AML-193 (cell line): ENCODE measurements at regions not wholly inside any gene's neighbourhood (a gene's known extent, or its start where the extent isn't known, plus 50 kb on each side); places are given as distances from the start of the nearest gene placed in this dataset.
"Not testable (repeated sequence)": the region's sequence is repeated elsewhere in the genome, so short reads cannot be mapped to it uniquely, and the experiment has no call there.

Source experiments
- DNase-seq, 2 experiments: peaks; one replicate each; lab custom pipeline; 2025; lab: John Stamatoyannopoulos, UW

DNA sequence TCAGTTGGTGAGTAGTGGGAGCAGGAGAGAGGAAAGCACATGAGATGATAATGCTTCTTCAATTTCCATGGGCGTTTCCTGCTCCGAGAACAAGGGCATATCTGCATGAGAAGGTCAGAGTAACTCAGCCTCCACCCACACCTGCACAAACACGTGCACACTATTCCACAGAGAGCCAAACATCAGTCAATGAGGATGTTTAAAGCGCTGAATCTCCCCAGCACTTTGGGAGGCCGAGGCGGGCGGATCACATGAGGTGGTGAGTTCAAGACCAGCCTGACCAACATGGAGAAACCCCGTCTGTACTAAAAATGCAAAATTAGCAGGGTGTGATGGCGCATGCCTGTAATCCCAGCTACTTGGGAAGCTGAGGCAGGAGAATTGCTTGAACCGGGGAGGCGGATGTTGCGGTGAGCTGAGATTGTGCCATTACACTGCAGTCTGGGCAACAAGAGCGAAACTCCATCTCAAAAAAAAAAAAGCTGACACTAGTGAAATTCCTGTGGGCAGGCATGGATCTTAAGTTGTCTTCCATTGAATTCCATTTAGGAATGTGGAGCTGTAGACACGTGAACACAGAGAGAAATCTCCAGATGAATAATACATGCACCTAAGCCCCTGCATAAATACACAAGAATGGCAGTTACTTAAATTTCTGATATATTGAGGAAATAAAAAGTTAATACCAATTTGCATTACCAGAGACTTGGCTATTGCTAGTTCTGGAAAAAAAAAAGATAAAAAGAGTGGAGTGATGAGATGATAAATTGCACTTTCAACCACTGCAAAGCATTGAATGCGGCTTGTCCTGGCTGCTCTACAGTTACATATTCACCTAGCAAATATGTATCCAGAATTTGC, 1097.4 kb upstream of the TMEM132C start:
- no peak for DNase-seq

GRCh38 chr12:127170226-127171180, 1096.5 kb upstream of the TMEM132C start:
- DNase-seq: no peak

GRCh38 chr12:127172861-127173260, 1094.1 kb upstream of the TMEM132C start:
- no peak for DNase-seq

DNA sequence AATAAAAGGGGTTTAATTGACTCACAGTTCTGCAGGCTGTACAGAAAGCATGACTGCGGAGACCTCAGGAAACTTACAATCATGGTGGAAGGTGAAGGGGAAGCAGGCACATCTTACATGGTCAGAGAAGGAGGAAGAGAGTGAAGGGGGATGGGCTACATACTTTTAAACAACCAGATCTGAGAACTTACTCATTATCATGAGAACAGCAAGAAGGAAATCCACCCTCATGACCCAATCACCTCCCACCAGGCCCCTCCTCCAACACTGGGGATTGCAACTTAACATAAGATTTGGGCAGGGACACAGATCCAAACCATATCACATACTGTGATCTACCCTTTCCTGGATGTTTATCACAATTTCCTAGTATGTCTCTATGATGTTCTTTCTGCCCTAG, 1093.0 kb upstream of the TMEM132C start:
- DNase-seq: not testable (repeated sequence)

DNA sequence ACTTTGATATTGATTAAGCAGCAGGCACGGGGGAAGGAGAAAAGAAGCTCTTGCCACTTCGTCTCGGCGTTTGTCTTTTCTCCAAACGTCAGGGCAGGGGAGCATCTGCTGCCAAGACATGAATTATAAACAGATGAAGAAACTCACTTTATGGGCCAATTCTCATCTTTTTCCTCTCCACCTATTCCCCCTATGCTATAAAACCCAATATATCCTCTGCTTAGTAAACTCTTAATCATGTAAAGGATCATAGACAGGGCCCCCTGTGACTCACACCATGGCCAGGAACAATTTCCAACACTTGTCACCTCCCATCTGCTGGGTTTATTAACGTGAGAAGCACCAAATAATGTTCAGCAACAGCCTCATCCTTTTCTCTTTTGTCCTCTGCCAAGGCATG, 1092.1 kb upstream of the TMEM132C start:
- no peak for DNase-seq

DNA sequence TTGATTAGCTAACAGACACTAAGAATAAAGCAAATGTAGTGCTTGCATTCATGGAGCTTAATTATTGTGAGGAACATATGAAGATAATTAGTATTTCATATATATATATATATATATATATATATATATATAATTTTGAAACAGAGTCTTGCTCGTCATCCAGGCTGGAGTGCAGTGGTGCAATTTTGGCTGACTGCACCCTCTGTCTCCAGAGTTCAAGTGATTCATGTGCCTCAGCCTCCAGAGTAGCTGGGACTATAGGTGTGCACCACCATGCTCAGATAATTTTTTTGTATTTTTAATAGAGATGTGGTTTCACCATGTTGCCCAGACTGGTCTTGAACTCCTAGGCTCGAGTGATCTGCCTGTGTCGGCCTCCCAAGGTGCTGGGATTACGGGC, 1091.6 kb upstream of the TMEM132C start:
- DNase-seq: no peak

- no peak for DNase-seq
These were observed 1090.2 kb upstream of the TMEM132C start for GRCh38 chr12:127176804-127177203.

DNA sequence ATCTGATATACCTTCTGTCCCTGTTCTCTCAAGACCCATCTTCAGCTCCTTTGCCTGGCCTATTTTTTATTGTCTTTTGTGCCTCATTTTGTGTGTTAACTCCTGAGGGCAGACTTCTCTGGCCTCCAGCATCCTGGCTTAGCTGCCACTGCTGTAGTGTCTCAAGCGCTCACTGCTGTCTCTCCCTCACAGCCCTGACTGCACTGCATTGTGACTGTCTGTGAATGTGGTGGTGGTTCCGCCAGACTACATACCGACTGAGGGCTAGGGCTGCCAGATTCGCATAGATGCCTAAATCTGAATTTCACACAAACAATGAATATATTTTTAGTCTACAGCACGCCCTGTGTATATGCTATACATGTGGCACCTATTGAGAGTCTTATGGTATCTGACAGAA, 1088.9 kb upstream of the TMEM132C start:
- no peak for DNase-seq

DNA sequence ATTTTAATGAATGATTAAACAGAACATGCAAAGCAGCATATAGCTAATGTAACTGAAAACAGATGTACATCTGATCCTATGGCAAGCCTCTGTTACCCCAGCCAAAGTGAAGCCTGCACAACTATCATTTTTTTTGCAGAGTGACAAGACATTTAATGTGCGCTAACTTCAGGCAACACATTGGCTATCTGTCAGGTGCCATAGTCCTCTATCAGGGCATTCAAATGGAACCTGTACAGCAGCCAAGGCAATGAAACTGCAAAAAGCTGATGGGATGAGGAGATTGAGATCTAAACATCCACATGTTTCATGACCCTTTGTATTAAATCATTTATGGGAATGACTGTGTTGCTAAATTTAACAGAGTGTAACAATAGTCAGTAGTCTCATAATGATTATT, 1088.5 kb upstream of the TMEM132C start:
- no peak for DNase-seq

- DNase-seq: no peak
These were observed 1087.8 kb upstream of the TMEM132C start for GRCh38 chr12:127179176-127179575.

GRCh38 chr12:127182018-127182417, 1085.0 kb upstream of the TMEM132C start:
- no peak for DNase-seq

DNA sequence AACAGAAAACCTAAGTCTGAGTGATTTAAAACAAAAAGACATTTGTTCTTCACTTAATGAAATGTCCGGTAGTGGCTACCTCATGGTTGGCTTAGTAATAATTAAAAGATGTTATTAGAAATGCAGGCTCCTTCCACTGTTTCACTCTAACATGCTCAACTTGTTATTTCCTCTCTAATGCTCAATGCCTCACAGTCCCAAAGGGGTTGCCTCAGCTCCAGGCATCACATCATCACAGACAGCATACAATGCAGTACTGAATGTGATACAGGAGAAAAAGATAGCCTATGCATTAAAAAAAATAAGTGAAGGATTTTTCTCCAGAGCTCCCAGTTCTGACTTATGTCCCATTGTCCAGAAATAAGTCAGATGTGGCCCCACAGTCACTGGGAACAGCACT, 1077.0 kb upstream of the TMEM132C start:
- no peak for DNase-seq

- DNase-seq: no peak
These were observed 1075.8 kb upstream of the TMEM132C start for GRCh38 chr12:127191129-127191528.

DNA sequence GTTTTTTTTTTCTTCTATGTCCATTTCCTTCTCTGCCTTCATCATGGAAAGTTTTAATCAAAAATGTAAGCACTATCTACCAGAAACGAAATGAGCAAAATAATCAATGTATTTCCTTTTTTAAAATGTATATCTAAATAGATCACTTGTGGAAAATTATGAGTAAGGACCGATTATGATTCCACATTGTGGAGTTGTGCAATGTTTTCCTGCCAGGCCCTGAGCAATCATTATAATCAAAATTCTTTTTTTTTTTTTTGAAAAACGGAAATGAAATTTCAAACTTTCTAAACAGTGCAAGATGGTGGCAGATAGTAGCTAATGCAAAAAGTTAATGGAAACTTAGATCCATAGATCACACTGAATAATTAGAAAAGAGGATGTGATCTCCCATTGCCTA, 1074.6 kb upstream of the TMEM132C start:
- no peak for DNase-seq

GRCh38 chr12:127193341-127193740, 1073.6 kb upstream of the TMEM132C start:
- DNase-seq: no peak

DNA sequence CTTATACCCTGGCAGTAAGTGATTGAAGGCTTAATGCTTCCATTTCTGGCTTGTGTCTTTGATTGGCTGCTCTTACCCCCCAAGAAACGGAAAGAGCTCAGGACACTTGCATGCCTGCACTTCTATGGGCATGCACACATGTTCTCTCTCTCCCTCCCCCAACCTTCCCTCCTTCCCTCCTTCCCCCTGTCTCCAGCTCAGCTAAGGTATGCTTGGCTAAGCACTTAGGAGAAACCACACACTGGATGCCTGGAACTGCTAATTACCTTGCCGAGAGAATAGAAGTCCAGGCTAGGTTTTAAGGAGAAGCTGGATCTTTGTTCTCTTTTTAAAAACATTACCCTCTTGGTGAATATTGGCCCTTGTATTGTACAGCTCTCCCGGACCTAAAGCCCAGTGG, 1072.8 kb upstream of the TMEM132C start:
- no peak for DNase-seq

DNA sequence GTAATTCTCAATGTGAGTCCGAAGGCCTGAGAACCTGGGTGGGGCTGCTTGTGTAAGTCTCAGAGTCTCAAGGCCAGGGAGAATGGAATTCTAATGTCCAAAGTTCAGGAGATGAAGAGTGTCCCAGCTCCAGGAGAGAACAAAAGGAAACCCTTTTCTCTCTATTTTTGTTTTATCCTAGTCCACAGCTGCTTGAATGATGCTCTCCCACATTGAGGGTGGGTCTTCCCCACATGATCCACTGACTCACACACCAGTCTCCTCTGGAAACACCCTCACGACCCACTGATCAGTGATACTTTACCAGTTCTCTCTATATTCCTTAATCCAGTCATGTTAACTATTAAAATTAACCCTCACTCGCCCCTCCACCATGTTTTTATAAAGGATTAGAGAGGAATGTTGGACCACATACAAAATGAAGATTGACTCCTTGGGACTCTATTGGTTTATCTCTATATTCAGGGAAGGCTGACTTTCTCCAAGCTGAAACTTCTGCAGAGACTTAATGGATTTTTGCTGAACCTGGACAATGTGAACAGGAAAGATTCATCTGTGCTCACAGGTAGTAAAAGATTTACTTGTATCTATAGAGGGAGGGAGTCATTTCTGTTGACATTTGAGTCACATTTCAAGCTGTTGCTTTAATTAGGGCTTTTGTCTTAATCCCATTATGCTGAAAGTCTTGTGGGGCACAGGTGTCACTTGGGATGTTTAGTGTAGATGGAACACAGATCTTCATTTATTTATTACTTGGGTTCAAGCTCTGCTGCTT, 1061.0 kb upstream of the TMEM132C start:
- no peak for DNase-seq

- no peak for DNase-seq
These were observed 1057.7 kb upstream of the TMEM132C start for GRCh38 chr12:127209318-127209717.

DNA sequence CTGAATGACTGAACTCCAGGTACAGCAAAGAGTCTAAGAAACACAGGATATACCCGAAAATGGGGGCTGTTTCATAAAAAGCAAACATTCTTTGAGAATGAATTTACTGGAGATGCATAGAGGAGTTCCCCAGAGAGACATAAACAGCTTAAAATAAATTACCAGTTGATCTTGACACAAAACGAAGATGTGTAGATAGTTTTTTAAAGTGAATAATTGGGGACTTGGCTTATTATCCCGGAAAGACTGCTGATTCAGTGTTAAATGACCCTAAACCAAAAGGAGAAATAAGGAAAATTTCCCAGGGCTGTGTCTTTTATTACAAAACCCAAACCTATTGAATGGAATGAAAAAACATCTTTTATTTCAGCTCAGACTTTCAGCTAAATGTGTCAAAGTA, 1052.8 kb upstream of the TMEM132C start:
- no peak for DNase-seq

- no peak for DNase-seq
These were observed 1044.0 kb upstream of the TMEM132C start for GRCh38 chr12:127223011-127223410.

DNA sequence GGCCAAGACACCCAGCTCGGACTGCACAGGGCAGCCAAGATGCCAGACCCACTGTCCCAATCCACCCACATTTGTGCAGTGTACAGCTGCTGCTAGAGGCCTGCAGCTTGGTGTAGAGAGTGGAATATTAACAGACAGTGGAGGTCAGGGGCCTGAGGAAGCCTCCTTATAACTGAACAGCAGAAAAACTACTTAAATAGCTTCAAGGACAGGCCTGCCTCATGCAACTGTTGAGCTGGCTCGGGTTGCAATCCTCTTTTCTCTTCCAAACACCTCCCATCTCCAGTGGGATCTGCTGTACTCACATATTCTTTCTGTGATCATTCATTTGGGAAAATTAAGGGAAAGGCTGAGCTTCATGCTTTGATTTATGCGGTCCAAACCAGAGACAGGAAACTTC, 1043.2 kb upstream of the TMEM132C start:
- DNase-seq: no peak

DNA sequence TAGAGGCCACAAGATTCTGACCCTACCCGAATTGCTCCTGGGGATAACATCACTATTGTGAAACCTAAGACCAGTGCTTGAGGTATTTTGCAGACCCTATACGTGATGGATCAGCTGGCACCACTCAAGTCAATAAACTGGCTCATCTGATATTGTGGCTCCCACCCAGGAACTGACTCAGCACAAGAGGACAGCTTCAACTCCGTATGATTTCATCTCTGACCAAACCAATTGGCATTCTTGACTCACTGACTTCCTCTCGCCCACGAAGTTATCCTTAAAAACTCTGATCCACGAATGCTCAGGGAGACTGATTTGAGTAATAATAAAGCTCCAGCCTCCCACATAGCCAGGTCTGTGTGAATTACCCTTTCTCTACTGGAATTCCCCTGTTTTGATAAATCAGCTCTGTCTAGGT, 1036.1 kb upstream of the TMEM132C start:
- DNase-seq: no peak
